ENCODE measurements at regions not wholly inside any gene's neighbourhood (a gene's known extent, or its start where the extent isn't known, plus 50 kb on each side); places are given as distances from the start of the nearest gene placed in this dataset.
"Not testable (repeated sequence)": the region's sequence is repeated elsewhere in the genome, so short reads cannot be mapped to it uniquely, and the experiment has no call there.

GRCh38 chr11:69572861-69573260 is 68.1 kb upstream of the CCND1 start:
- DNase-seq, result no peak

- DNase-seq, result no peak
These were observed 67.0 kb upstream of the CCND1 start for GRCh38 chr11:69573761-69574607.

- no peak for DNase-seq
These were observed 66.2 kb upstream of the CCND1 start for GRCh38 chr11:69574608-69575255.

- no peak for DNase-seq
These were observed 65.5 kb upstream of the CCND1 start for GRCh38 chr11:69575296-69576068.

GRCh38 chr11:69576069-69576782 is 64.7 kb upstream of the CCND1 start:
- no peak for DNase-seq

GRCh38 chr11:69578167-69578566 is 62.8 kb upstream of the CCND1 start:
- no peak for DNase-seq

- DNase-seq, result no peak
These were observed 60.4 kb upstream of the CCND1 start for GRCh38 chr11:69580529-69580928.

- no peak for DNase-seq
These were observed 58.0 kb upstream of the CCND1 start for GRCh38 chr11:69582756-69583467.

- no peak for DNase-seq
These were observed 56.8 kb upstream of the CCND1 start for GRCh38 chr11:69584160-69584559.

- no peak for DNase-seq
These were observed 55.6 kb upstream of the CCND1 start for GRCh38 chr11:69585385-69585784.

- no peak for DNase-seq
These were observed 53.4 kb upstream of the CCND1 start for GRCh38 chr11:69587454-69588090.

- no peak for DNase-seq
These were observed 52.7 kb upstream of the CCND1 start for GRCh38 chr11:69588270-69588669.

GRCh38 chr11:69590088-69590487 is 50.9 kb upstream of the CCND1 start:
- DNase-seq, result not testable (repeated sequence)

All from NCI-H524 treated with DMSO at 0.1 percent for 48 hours (cell line).